H9 (cell line): ENCODE measurements at regions not wholly inside any gene's neighbourhood (a gene's known extent, or its start where the extent isn't known, plus 50 kb on each side); places are given as distances from the start of the nearest gene placed in this dataset.

Experiments
- DNase-seq: peaks from one replicate; pipeline ENCODE4 v3.0.0-alpha.2; 2017
- H2AFZ ChIP-seq: one replicate; pipeline ENCODE4 v1.6.1; 2013; ENCODE audit warnings: mild to moderate bottlenecking, low read length, control low read depth, moderate library complexity
- H2AK5ac ChIP-seq: 2 replicates; pipeline ENCODE4 v1.6.1; 2013; ENCODE audit warnings: low read length, control low read depth, mixed read lengths; ENCODE audit not compliant: insufficient read length
- H2BK120ac ChIP-seq: one replicate; pipeline ENCODE4 v1.6.1; 2013; ENCODE audit warnings: low read depth, mild to moderate bottlenecking, low read length, control low read depth, inconsistent platforms; ENCODE audit not compliant: poor library complexity, severe bottlenecking
- H2BK12ac ChIP-seq: 2 replicates; pipeline ENCODE4 v1.6.1; 2013; ENCODE audit warnings: low read length, control low read depth, mixed read lengths, low read depth; ENCODE audit not compliant: insufficient read length
- H2BK15ac ChIP-seq: 2 replicates; pipeline ENCODE4 v1.6.1; 2013; ENCODE audit warnings: low read depth, low read length, control low read depth
- H2BK20ac ChIP-seq: one replicate; pipeline ENCODE4 v1.6.1; 2013; ENCODE audit warnings: low read depth, mild to moderate bottlenecking, low read length, control low read depth, inconsistent platforms; ENCODE audit not compliant: poor library complexity, severe bottlenecking
- H2BK5ac ChIP-seq: 2 replicates; pipeline ENCODE4 v1.6.1; 2013; ENCODE audit warnings: low read length, control low read depth, mixed read lengths; ENCODE audit not compliant: insufficient read length
- H3K14ac ChIP-seq: 2 replicates; pipeline ENCODE4 v1.6.1; 2013; ENCODE audit warnings: low read length, control low read depth; ENCODE audit not compliant: insufficient read depth
- H3K18ac ChIP-seq: 2 replicates; pipeline ENCODE4 v1.6.1; 2013; ENCODE audit warnings: low read depth, mild to moderate bottlenecking, mixed read lengths, low read length, control low read depth; ENCODE audit not compliant: insufficient read length
- H3K23ac ChIP-seq: 2 replicates; pipeline ENCODE4 v1.6.1; 2013; ENCODE audit warnings: low read length, control low read depth, mixed read lengths, low read depth; ENCODE audit not compliant: insufficient read length
- H3K23me2 ChIP-seq: 2 replicates; pipeline ENCODE4 v1.6.1; 2013; ENCODE audit warnings: low read depth, mild to moderate bottlenecking, mixed read lengths, low read length, control low read depth; ENCODE audit not compliant: insufficient read length, poor library complexity, severe bottlenecking
- H3K27ac ChIP-seq: 2 replicates; pipeline ENCODE4 v1.5.1; 2013; ENCODE audit warnings: low read length, control low read depth, mixed read lengths, low read depth; ENCODE audit not compliant: insufficient read length
- H3K27me3 ChIP-seq: 2 replicates; pipeline ENCODE4 v1.6.1; 2013; ENCODE audit warnings: low read length, control low read depth, inconsistent platforms; ENCODE audit not compliant: insufficient read depth
- H3K4ac ChIP-seq: 2 replicates; pipeline ENCODE4 v1.6.1; 2013; ENCODE audit warnings: low read depth, mild to moderate bottlenecking, control low read depth, inconsistent platforms, low read length, moderate library complexity
- H3K4me1 ChIP-seq: 2 replicates; pipeline ENCODE4 v1.6.1; 2013; ENCODE audit warnings: low read length, control low read depth, inconsistent platforms; ENCODE audit not compliant: insufficient read depth
- H3K4me2 ChIP-seq: 2 replicates; pipeline ENCODE4 v1.6.1; 2013; ENCODE audit warnings: low read length, control low read depth, mixed read lengths; ENCODE audit not compliant: insufficient read length, insufficient read depth
- H3K56ac ChIP-seq: 2 replicates; pipeline ENCODE4 v1.6.1; 2013; ENCODE audit warnings: low read depth, mild to moderate bottlenecking, mixed read lengths, low read length, control low read depth; ENCODE audit not compliant: insufficient read length
- H3K79me1 ChIP-seq: 2 replicates; pipeline ENCODE4 v1.6.1; 2013; ENCODE audit warnings: low read depth, mild to moderate bottlenecking, moderate library complexity, low read length, control low read depth, inconsistent platforms; ENCODE audit not compliant: insufficient read depth, poor library complexity, severe bottlenecking
- H3K79me2 ChIP-seq: 2 replicates; pipeline ENCODE4 v1.6.1; 2013; ENCODE audit warnings: low read length, control low read depth, inconsistent platforms; ENCODE audit not compliant: insufficient read depth
- H3K9ac ChIP-seq: 2 replicates; pipeline ENCODE4 v1.6.1; 2013; ENCODE audit warnings: low read length, control low read depth, mixed read lengths; ENCODE audit not compliant: insufficient read length; ENCODE audit errors: extremely low read depth
- H3K9me3 ChIP-seq: one replicate; pipeline ENCODE4 v1.6.1; 2013; ENCODE audit warnings: low read depth, low read length, inconsistent platforms; ENCODE audit not compliant: control insufficient read depth
- H3T11ph ChIP-seq: one replicate; pipeline ENCODE4 v1.6.1; 2013; ENCODE audit warnings: mild to moderate bottlenecking, low read length, control low read depth, inconsistent platforms
- H4K20me1 ChIP-seq: one replicate; pipeline ENCODE4 v1.6.1; 2013; ENCODE audit not compliant: control insufficient read depth, insufficient read length, insufficient read depth
- H4K5ac ChIP-seq: 2 replicates; pipeline ENCODE4 v1.6.1; 2013; ENCODE audit warnings: low read depth, mild to moderate bottlenecking, mixed read lengths, low read length, control low read depth; ENCODE audit not compliant: insufficient read length
- H4K8ac ChIP-seq: replicated peaks from 2 replicates; pipeline ENCODE4 v1.6.1; 2013; ENCODE audit warnings: low read length, control low read depth, mixed read lengths, low read depth; ENCODE audit not compliant: insufficient read length
- H4K91ac ChIP-seq: 2 replicates; pipeline ENCODE4 v1.6.1; 2013; ENCODE audit warnings: low read depth, mild to moderate bottlenecking, moderate library complexity, mixed read lengths, low read length, control low read depth; ENCODE audit not compliant: insufficient read length
- H3K27ac Mint-ChIP-seq, 3 experiments: 2 replicates in 2 of 3; 3 replicates in 1 of 3; pipeline ENCODE4 v1.8.0; 2020 to 2021; ENCODE audit warnings: mixed read lengths in 3 of 3, mild to moderate bottlenecking in 1 of 3, moderate library complexity in 1 of 3
- H3K27me3 Mint-ChIP-seq: 2 replicates; pipeline ENCODE4 v1.8.0; 2021; ENCODE audit warnings: low read depth, mild to moderate bottlenecking, moderate library complexity, mixed read lengths
- H3K36me3 Mint-ChIP-seq, 3 experiments: 2 replicates in 2 of 3; 3 replicates in 1 of 3; pipeline ENCODE4 v1.8.0; 2020 to 2021; ENCODE audit warnings: low read depth in 3 of 3, mixed read lengths in 3 of 3; ENCODE audit not compliant: insufficient read depth in 1 of 3
- H3K4me1 Mint-ChIP-seq, 2 experiments: 2 replicates each; pipeline ENCODE4 v1.8.0; 2020; ENCODE audit warnings: mixed read lengths in 2 of 2
- H3K4me3 Mint-ChIP-seq, 2 experiments: 2 replicates in 1 of 2; 3 replicates in 1 of 2; pipeline ENCODE4 v1.8.0; 2020 to 2021; ENCODE audit warnings: mild to moderate bottlenecking in 2 of 2, mixed read lengths in 2 of 2, moderate library complexity in 1 of 2
- H3K9me3 Mint-ChIP-seq, 2 experiments: 2 replicates in 1 of 2; 3 replicates in 1 of 2; pipeline ENCODE4 v1.8.0; 2020; ENCODE audit warnings: mild to moderate bottlenecking in 2 of 2, mixed read lengths in 2 of 2, moderate library complexity in 1 of 2
- CTCF ChIP-seq: fragments of 200-600 bp; sonication (generic); conservative IDR thresholded peaks from 3 replicates; pipeline ENCODE4 v1.8.0; 2021; ENCODE audit warnings: antibody characterized with exemption, mild to moderate bottlenecking
- WGBS: extraction: QIAGEN DNeasy Blood & Tissue Kit; methylation state at CpG from one replicate; pipeline ENCODE4 v1.1.7; 2013; ENCODE audit warnings: missing lambda C conversion rate, low lambda C conversion rate, mixed read lengths; ENCODE audit not compliant: insufficient read length; ENCODE audit errors: extremely low coverage; 5-methylcytosine and 5-hydroxymethylcytosine counted together

- no peak overlapping the region for H3K14ac ChIP-seq
- no peaks in the 10 kb centered on the region for H4K20me1 ChIP-seq
- H3K56ac ChIP-seq: no peak overlapping the region
- Mint-ChIP-seq H3K4me3 (no peak overlapping the region), H3K27ac (peak overlapping the region in 1 of 3 experiments; percentile 37; a peak in 1 of 7 replicates), H3K36me3 (no peaks in the 10 kb centered on the region), H3K9me3 (no peaks in the 10 kb centered on the region), H3K27me3 (no peaks in the 10 kb centered on the region), H3K4me1 (peaks cover 38 to 44% of the 10 kb centered on the region in 2 experiments)
- H4K8ac ChIP-seq: no peak overlapping the region
- H3K4ac ChIP-seq: no peak overlapping the region
- H3K9me3 ChIP-seq: no peaks in the 10 kb centered on the region
- H2BK20ac ChIP-seq: no peak overlapping the region
- H3K23ac ChIP-seq: no peak overlapping the region
- no peak for TF ChIP-seq CTCF
- H3T11ph ChIP-seq: no peak overlapping the region
- no peaks in the 10 kb centered on the region for H3K79me1 ChIP-seq
- WGBS: no CpG with 5 or more reads among the region's 7 CpGs
- H2BK15ac ChIP-seq: no peak overlapping the region
- no peak overlapping the region for H3K18ac ChIP-seq
- H3K4me2 ChIP-seq: no peak overlapping the region
- H2AFZ ChIP-seq: no peak overlapping the region
- peaks cover 7% of the 10 kb centered on the region for H3K4me1 ChIP-seq
- no peak for DNase-seq
- H2BK5ac ChIP-seq: no peak overlapping the region
- no peak overlapping the region for H3K27ac ChIP-seq
- H3K79me2 ChIP-seq: no peaks in the 10 kb centered on the region
- no peak overlapping the region for H4K91ac ChIP-seq
- no peaks in the 10 kb centered on the region for H3K23me2 ChIP-seq
- H2AK5ac ChIP-seq: no peak overlapping the region
- no peak overlapping the region for H3K9ac ChIP-seq
- no peak overlapping the region for H2BK120ac ChIP-seq
- no peaks in the 10 kb centered on the region for H3K27me3 ChIP-seq
- H4K5ac ChIP-seq: no peak overlapping the region
- no peak overlapping the region for H2BK12ac ChIP-seq
Observed at GRCh38 chr6:98648211-98648914, 186.0 kb upstream of the POU3F2 start.
